ENCODE measurements at regions not wholly inside any gene's neighbourhood (a gene's known extent, or its start where the extent isn't known, plus 50 kb on each side); places are given as distances from the start of the nearest gene placed in this dataset.

GRCh38 chr10:78719276-78719675, 349.5 kb upstream of the ZMIZ1 start:
- no peak for DNase-seq (ENCODE audit: low read depth)

- no peak for DNase-seq (ENCODE audit: low read depth)
These were observed 348.7 kb upstream of the ZMIZ1 start for GRCh38 chr10:78720091-78720490.

DNA sequence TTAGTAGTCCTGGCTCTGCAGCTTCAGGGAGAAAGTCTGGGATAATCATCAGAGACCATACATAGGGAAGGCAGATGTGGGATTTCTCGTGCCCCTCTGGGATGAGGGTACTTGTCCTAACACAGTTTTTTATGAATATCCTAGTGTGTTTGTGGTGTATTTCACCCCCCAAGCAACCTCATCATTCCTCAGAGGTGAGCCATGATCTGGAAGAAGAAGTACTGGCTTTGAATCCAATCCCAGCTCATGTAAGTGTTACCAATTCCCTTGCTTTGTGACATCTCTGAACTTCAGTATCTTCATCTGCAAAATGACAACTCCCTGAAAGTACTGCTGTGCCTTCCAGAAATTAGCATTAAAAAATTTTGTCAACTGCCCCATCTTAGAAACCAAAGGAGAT, 347.5 kb upstream of the ZMIZ1 start:
- DNase-seq (ENCODE audit: low read depth) = no peak

- no peak for DNase-seq (ENCODE audit: low read depth)
These were observed 343.9 kb upstream of the ZMIZ1 start for GRCh38 chr10:78724846-78725245.

DNA sequence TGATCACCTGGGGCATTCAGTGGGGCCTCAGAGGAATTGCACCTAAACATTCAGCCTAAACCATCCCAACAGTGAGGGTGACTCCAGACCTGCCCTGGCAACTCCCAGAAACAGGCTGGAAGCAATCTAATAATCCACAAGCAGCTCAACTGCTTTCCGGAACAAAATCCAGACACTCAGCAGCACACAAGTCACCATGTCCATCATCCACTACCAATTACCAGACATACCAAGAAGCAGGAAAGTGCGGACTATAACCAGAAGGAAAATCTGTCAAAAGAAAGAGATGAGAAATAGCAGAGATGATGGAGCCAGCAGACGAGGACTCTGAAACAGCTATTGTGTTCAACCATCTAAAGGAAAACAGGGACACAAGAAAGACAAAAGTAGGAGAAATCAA, 342.6 kb upstream of the ZMIZ1 start:
- DNase-seq (ENCODE audit: low read depth) = no peak

DNA sequence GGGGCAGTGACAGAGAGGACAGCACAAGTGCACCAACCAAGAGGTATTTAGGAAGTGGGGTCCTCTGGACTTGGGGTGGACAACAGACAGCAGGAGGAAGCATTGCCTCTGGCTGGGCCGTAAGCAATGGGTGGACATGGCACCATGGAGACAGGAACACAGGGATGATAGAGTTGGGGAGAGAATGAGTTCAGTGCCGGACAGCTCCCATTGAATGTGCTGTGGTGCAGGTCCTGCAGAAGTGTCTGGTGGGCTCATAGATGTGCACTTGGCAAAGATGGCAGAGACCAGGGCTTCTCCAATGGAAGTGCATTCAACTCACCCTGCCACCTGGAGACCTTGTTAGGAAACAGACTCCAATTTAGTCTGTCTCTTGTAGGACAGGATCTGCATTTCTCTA, 341.5 kb upstream of the ZMIZ1 start:
- DNase-seq (ENCODE audit: low read depth) = no peak

DNA sequence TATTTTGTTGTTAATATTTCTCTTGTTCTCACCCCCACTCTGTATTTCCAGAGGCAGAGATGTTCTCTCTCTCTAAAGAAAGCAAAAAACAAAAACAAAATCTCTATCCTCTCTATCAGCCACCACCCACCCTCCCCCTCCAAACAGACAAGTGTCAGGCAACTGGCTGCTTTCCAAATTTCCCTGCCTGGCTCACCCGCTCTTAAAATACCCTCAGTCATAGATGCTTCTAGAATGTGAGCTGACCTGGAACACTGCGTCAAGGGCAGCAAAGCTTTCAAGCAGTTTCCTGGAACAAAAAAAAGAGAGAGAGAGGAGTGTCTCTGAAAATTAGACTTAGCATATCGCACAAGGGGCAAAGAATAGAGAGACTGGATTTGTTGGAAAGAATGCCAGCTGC, 341.0 kb upstream of the ZMIZ1 start:
- DNase-seq (ENCODE audit: low read depth) = no peak

GRCh38 chr10:78728176-78728575, 340.6 kb upstream of the ZMIZ1 start:
- no peak for DNase-seq (ENCODE audit: low read depth)

DNA sequence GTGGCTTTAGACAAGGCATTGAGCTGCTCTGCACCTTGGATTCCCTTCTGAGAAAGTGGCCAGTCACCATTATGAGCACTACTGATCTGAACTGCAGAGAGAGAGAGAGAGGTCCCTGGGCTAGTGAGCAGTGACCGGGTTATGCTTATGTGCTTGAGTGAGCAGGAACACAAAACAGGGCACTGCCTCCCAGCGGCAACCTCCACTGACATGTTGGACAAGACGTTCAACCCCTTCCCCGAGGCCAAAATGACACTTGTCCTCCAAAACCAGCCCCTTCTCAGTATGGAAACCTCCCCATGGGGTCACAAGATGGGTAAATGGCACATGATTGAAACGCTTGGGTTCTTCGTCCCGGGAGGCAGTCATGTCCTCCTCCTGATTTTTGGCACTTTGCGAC, 339.4 kb upstream of the ZMIZ1 start:
- no peak for DNase-seq (ENCODE audit: low read depth)

GRCh38 chr10:78729800-78730199, 339.0 kb upstream of the ZMIZ1 start:
- no peak for DNase-seq (ENCODE audit: low read depth)

DNA sequence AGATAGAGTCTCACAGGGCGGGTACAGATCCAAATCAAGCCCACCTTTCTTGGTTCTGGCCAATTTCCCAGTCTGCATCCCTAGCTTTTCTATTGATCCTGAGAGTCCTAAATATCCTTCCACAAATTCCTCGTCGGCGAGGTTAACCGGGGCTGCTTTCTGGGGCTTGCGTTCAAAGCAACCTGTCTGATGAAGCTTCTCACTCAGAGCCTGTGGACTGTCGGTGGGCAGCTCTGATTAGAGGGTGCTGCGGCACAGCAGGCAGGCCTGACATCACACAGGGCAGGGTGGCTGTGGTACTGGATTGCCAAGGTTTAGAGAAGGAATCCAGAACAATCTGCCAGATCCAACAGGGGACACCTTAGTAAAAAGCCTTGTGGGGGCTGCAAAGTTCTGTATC, 338.0 kb upstream of the ZMIZ1 start:
- no peak for DNase-seq (ENCODE audit: low read depth)

DNA sequence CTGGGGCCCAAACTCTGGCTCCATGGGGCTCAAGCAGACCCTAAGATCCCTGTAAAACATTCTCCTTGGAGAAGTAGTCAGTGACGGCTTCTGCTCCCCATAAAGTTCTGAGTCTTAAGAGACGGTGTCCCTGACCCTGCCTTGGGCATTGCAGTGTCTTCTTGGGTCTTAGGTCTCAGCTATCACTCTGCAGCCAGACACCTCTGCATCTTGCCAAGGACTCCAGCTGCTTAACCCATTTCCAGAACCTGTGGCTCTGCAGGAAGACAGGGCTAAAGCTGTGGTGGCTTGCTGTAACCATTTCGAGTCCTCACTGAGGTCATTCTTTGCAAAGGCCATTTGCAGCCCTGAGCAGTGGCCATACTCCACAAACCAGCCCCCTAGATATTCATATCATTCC, 337.1 kb upstream of the ZMIZ1 start:
- DNase-seq (ENCODE audit: low read depth) = no peak

DNA sequence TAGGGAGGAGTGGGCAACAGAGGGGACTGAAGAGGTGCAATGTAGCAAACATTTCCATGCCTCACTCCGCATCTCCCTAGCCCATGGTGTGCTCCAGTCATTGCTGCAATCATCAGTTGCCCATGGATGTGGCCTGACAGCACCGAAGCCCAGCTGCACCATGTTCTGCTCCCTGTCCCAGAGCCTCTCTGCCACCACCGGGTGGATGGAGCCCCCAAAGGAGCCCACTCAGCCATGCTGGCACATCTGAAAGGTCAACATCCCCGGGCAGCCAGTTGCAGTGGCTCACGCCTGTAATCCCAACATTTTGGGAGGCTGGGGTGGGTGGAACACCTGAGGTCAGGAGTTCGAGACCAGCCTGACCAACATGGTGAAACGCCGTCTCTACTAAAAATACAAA, 336.4 kb upstream of the ZMIZ1 start:
- DNase-seq (ENCODE audit: low read depth) = no peak

DNA sequence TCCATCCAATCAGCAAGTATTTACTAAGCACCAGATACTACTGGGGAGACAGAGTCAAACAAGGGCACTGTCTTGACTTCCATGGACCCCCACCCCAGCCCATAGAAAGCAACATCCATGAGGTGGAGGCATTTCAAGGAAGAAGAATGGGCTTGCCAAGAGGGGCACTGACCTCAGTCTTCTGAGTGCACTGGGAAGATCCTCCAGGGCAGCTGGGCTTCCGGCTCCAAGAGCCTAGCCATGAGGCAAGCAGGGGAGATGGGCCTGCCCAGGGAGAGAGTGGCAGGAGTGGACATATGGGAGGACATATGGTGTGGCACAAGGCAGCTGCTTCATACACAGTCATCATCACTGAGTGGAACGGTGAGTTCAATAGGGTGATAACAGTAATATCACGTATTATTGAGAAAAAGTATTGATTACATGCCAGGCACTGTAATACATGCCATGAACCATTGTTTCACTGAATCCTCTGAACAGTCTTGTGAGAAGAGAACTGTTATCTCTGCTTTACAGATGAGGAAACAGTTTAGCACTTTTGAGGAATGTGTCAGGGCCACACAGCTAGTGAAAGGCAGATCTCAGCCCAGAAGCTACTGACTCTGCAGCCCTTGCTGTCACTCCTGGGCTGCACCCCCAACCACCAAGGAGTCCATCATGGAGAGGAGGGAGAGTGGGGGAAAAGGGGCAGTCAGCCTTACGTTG, 331.7 kb upstream of the ZMIZ1 start:
- no peak for DNase-seq (ENCODE audit: low read depth)

DNA sequence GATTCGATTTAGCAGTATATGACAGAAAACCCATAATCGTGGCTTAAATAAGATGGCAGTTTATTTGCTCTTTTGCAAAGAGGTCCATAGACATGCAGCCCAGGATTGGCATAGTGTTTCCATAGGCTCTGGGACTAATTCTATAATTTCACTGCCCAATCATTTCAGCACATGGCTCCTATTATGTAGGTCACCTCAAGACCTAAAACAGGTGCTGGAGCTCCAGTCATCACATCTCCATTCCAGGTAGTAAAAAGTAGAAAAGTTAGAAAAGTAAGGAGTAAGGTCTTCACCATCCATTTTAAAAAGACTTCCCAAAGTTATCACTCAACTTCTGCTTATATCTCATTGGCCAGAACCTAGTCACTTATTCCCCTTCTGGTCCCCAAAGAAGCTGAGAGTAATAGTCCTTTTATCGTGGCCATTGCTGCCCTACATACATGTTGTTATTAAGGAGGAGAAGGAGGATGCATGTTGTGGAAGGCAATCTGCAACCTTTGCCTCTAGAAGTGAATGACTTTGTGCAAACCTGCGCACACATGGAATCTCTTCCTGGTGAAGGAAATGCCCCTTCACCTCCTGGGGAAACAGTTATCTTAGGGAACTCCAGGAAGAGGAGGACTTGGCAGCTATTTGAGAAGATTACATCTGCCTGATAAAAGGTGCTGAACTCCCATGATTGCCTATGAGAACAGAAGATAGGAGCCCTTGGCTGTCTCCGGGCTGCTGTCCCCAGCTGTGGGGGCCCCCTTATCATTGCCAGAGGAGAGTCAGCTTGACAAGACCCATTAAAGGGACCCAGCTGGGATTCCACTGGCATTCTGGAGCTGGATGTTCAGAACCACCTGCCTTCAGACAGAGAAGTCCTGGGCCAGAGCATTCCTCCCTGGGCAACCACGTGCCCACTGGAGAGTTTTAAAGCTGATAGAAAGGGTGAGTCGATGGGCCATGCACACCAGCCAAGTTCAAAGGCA, 330.6 kb upstream of the ZMIZ1 start:
- no peak for DNase-seq (ENCODE audit: low read depth)

GRCh38 chr10:78738861-78739260, 329.9 kb upstream of the ZMIZ1 start:
- DNase-seq (ENCODE audit: low read depth) = no peak

- no peak for DNase-seq (ENCODE audit: low read depth)
These were observed 329.2 kb upstream of the ZMIZ1 start for GRCh38 chr10:78739444-78740053.

DNA sequence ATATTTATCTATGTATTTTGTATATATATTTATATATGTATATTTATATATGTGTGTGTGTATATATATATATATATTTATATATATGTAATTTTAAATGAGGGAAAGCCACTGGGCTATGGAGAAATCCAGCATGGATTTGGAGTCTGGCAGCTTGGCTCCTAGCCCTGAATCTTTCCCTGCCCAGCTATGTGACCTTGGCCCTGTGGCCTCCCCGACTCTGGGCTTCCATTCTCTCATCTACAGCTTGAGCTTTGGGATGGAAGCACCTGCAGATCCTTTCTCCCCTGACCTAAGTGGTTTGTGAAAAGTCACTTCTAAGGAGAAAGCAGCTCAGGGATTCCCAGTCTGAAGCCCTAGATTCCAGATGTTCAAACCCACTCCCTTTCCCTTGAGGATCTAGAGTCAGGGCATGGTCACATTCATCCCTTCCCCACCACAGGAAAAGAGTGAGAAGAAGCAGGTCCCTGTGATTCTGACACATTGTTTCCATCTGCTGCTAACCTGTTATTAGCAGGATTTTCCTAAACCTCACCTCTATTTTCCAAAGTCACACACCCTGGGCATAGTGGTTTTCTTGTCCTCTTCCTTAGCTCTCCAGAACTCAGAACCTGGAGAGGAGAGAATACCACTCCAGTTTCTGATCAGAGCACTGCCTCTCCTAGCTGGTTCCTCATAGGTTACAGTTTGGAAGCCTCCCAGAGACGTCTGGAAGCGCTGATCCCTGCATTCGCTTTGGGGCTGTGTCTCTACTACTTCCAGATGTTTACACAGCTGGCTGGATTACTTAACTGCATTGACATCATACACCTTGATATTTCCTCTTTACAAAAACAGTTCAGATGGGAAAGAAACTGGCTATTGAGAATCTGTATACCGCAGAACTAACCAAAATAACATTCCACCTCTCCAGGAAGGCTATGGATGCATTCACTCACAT, 327.5 kb upstream of the ZMIZ1 start:
- no peak for DNase-seq (ENCODE audit: low read depth)

- no peak for DNase-seq (ENCODE audit: low read depth)
These were observed 326.4 kb upstream of the ZMIZ1 start for GRCh38 chr10:78742406-78742729.

- DNase-seq (ENCODE audit: low read depth) = no peak
These were observed 325.8 kb upstream of the ZMIZ1 start for GRCh38 chr10:78742730-78743615.

GRCh38 chr10:78744056-78744455, 324.7 kb upstream of the ZMIZ1 start:
- no peak for DNase-seq (ENCODE audit: low read depth)

Data from stimulated activated CD8-positive, alpha-beta memory T cell treated with anti-CD3 and anti-CD28 coated beads, Interleukin-12 subunit alpha, Interleukin-12 subunit beta, amount 100 ng/mL, for 4 hours (primary cell).